ENCODE measurements at regions not wholly inside any gene's neighbourhood (a gene's known extent, or its start where the extent isn't known, plus 50 kb on each side); places are given as distances from the start of the nearest gene placed in this dataset.

DNA sequence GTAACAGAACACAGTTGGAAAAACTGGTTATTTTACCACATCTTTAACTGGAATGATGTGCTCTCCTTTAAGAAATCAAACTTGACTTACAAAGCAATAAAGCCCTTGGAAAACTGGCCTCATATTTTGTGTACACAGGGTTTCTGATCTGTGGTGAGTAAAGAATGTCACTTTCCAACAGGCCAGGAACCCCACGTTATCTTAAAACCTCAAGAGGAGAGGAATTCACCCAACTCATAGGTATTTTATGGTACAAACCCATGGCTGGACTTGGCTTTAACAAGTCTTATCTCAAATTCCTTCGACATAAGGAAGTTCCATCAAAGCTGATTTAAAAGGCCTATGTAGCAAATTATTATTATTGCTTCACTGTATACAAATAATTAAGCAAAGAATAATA, 1735.1 kb downstream of the PCDH7 start:
- Mint-ChIP-seq H3K27ac (no peak overlapping the region), H3K4me1 (no peaks in the 10 kb centered on the region), H3K27me3 (ENCODE audit: low read depth) (no peaks in the 10 kb centered on the region), H3K4me3 (no peak overlapping the region), H3K36me3 (ENCODE audit: insufficient read depth in 1 of 3, low read depth in 3 of 3) (peaks cover 0 to 5% (median 0%) of the 10 kb centered on the region in 3 experiments; a peak in 1 of 7 replicates), H3K9me3 (peaks cover 0 to 7% of the 10 kb centered on the region in 2 experiments; a peak in 2 of 5 replicates)
- Histone ChIP-seq H4K5ac (ENCODE audit: insufficient read length, low read depth, low read length) (no peak overlapping the region), H3K9me3 (ENCODE audit: control insufficient read depth, low read depth, low read length) (no peaks in the 10 kb centered on the region), H3T11ph (ENCODE audit: low read length) (no peak overlapping the region), H3K18ac (ENCODE audit: insufficient read length, low read depth, low read length) (no peak overlapping the region), H3K14ac (ENCODE audit: insufficient read depth, low read length) (no peak overlapping the region), H4K20me1 (ENCODE audit: control insufficient read depth, insufficient read depth, insufficient read length) (no peaks in the 10 kb centered on the region), H2AK5ac (ENCODE audit: insufficient read length, low read length) (no peak overlapping the region), H3K79me1 (ENCODE audit: insufficient read depth, low read depth, low read length, poor library complexity, severe bottlenecking) (no peaks in the 10 kb centered on the region), H3K9ac (ENCODE audit: extremely low read depth, insufficient read length, low read length) (no peak overlapping the region), H3K56ac (ENCODE audit: insufficient read length, low read depth, low read length) (no peak overlapping the region), H3K4ac (ENCODE audit: low read depth, low read length) (no peak overlapping the region), H3K4me2 (ENCODE audit: insufficient read depth, insufficient read length, low read length) (no peak overlapping the region), H3K23me2 (ENCODE audit: insufficient read length, low read depth, low read length, poor library complexity, severe bottlenecking) (no peaks in the 10 kb centered on the region), H2BK20ac (ENCODE audit: low read depth, low read length, poor library complexity, severe bottlenecking) (no peak overlapping the region), H2BK5ac (ENCODE audit: insufficient read length, low read length) (no peak overlapping the region), H3K79me2 (ENCODE audit: insufficient read depth, low read length) (no peaks in the 10 kb centered on the region), H2BK120ac (ENCODE audit: low read depth, low read length, poor library complexity, severe bottlenecking) (no peak overlapping the region), H4K91ac (ENCODE audit: insufficient read length, low read depth, low read length) (no peak overlapping the region), H3K23ac (ENCODE audit: insufficient read length, low read depth, low read length) (no peak overlapping the region), H3K27me3 (ENCODE audit: insufficient read depth, low read length) (no peaks in the 10 kb centered on the region), H3K4me1 (ENCODE audit: insufficient read depth, low read length) (no peaks in the 10 kb centered on the region), H2AFZ (ENCODE audit: low read length) (no peak overlapping the region), H4K8ac (replicated peaks; ENCODE audit: insufficient read length, low read depth, low read length) (no peak overlapping the region), H3K27ac (ENCODE audit: insufficient read length, low read depth, low read length) (no peak overlapping the region), H2BK12ac (ENCODE audit: insufficient read length, low read depth, low read length) (no peak overlapping the region), H2BK15ac (ENCODE audit: low read depth, low read length) (no peak overlapping the region)
- no peak for DNase-seq
- WGBS (ENCODE audit: extremely low coverage, insufficient read length, low lambda C conversion rate) = no CpG with 5 or more reads among the region's 2 CpGs
- TF ChIP-seq, protein P1, sequence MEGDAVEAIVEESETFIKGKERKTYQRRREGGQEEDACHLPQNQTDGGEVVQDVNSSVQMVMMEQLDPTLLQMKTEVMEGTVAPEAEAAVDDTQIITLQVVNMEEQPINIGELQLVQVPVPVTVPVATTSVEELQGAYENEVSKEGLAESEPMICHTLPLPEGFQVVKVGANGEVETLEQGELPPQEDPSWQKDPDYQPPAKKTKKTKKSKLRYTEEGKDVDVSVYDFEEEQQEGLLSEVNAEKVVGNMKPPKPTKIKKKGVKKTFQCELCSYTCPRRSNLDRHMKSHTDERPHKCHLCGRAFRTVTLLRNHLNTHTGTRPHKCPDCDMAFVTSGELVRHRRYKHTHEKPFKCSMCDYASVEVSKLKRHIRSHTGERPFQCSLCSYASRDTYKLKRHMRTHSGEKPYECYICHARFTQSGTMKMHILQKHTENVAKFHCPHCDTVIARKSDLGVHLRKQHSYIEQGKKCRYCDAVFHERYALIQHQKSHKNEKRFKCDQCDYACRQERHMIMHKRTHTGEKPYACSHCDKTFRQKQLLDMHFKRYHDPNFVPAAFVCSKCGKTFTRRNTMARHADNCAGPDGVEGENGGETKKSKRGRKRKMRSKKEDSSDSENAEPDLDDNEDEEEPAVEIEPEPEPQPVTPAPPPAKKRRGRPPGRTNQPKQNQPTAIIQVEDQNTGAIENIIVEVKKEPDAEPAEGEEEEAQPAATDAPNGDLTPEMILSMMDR (conservative IDR thresholded peaks at IDR 0.05) = no peak

All from H9 (cell line).